Common myeloid progenitor, CD34-positive (primary cell): ENCODE measurements at regions not wholly inside any gene's neighbourhood (a gene's known extent, or its start where the extent isn't known, plus 50 kb on each side); places are given as distances from the start of the nearest gene placed in this dataset.

Experiments
- CTCF ChIA-PET: fragments of 350-600 bp; sonication (Branson Sonifier 250); formaldehyde crosslinking; loops from one replicate; lab custom pipeline; 2021; ENCODE audit warnings: antibody characterized with exemption; lab: Charles Lee
- POLR2A ChIA-PET: fragments of 350-600 bp; sonication (Branson Sonifier 250); formaldehyde crosslinking; loops from one replicate; lab custom pipeline; 2021; ENCODE audit warnings: antibody characterized with exemption; lab: Charles Lee
- DNase-seq, 3 donors: peaks; one replicate each; pipeline versions ENCODE4 v3.0.0 to v3.0.0-alpha.2; 2013
- H3K27ac ChIP-seq, 2 experiments: 1 replicate in 1 of 2; 2 replicates in 1 of 2; pipeline ENCODE4 v1.7.0; 2013; ENCODE audit warnings: inconsistent platforms in 2 of 2, low read length in 2 of 2, mild to moderate bottlenecking in 2 of 2, low read depth in 1 of 2, moderate library complexity in 1 of 2; ENCODE audit not compliant: severe bottlenecking in 2 of 2, insufficient read depth in 1 of 2, poor library complexity in 1 of 2
- H3K27me3 ChIP-seq, 5 experiments: replicated peaks in 2 of 5; 1 replicate in 3 of 5; 2 replicates in 2 of 5; pipeline versions ENCODE4 v1.6.1 to v1.7.0; 2013; ENCODE audit warnings: low read length in 4 of 5, mild to moderate bottlenecking in 2 of 5, moderate library complexity in 2 of 5, inconsistent platforms in 1 of 5; ENCODE audit not compliant: insufficient read depth in 5 of 5, control insufficient read depth in 4 of 5
- H3K36me3 ChIP-seq, 4 experiments: 1 replicate in 2 of 4; 2 replicates in 2 of 4; pipeline versions ENCODE4 v1.6.1 to v1.7.0; 2013; ENCODE audit warnings: low read length in 3 of 4, control low read depth in 1 of 4, mild to moderate bottlenecking in 1 of 4; ENCODE audit not compliant: control insufficient read depth in 4 of 4, insufficient read depth in 4 of 4
- H3K4me1 ChIP-seq, 4 experiments: 1 replicate in 3 of 4; 2 replicates in 1 of 4; pipeline versions ENCODE4 v1.6.1 to v1.7.1; 2013; ENCODE audit warnings: low read length in 3 of 4, mild to moderate bottlenecking in 3 of 4, control low read depth in 1 of 4, inconsistent platforms in 1 of 4, moderate library complexity in 1 of 4; ENCODE audit not compliant: control insufficient read depth in 4 of 4, insufficient read depth in 4 of 4; ENCODE audit errors: control extremely low read depth in 1 of 4
- H3K4me3 ChIP-seq, 7 experiments: 1 replicate in 4 of 7; 2 replicates in 3 of 7; pipeline versions ENCODE4 v1.5.1 to v1.7.0; 2013; ENCODE audit warnings: mild to moderate bottlenecking in 7 of 7, low read length in 6 of 7, moderate library complexity in 6 of 7, inconsistent platforms in 2 of 7, low read depth in 2 of 7, control low read depth in 1 of 7; ENCODE audit not compliant: insufficient read depth in 4 of 7, control insufficient read depth in 1 of 7; ENCODE audit errors: extremely low read depth in 1 of 7
- H3K9me3 ChIP-seq, 5 experiments: 1 replicate in 4 of 5; 2 replicates in 1 of 5; pipeline versions ENCODE4 v1.6.1 to v1.7.1; 2013; ENCODE audit warnings: low read length in 4 of 5, mild to moderate bottlenecking in 2 of 5, inconsistent platforms in 1 of 5, low read depth in 1 of 5, moderate library complexity in 1 of 5; ENCODE audit not compliant: control insufficient read depth in 4 of 5, insufficient read depth in 2 of 5; ENCODE audit errors: control extremely low read depth in 1 of 5
- WGBS: methylation state at CpG from one replicate; pipeline ENCODE4 v1.1.5; 2013; ENCODE audit not compliant: insufficient coverage; 5-methylcytosine and 5-hydroxymethylcytosine counted together

- ChIA-PET POLR2A (no interaction called here), CTCF (interaction anchor here (0.7 to 1.0 kb wide), 6 partner anchors 9 to 582 kb away, joined by 3 to 4 read pairs (median 3); no protein-coding TSS in a partner anchor)
- WGBS = no CpG with 5 or more reads among the region's 4 CpGs
These were observed 256.9 kb downstream of the LRFN2 start for GRCh38 chr6:40330301-40330721.

DNA sequence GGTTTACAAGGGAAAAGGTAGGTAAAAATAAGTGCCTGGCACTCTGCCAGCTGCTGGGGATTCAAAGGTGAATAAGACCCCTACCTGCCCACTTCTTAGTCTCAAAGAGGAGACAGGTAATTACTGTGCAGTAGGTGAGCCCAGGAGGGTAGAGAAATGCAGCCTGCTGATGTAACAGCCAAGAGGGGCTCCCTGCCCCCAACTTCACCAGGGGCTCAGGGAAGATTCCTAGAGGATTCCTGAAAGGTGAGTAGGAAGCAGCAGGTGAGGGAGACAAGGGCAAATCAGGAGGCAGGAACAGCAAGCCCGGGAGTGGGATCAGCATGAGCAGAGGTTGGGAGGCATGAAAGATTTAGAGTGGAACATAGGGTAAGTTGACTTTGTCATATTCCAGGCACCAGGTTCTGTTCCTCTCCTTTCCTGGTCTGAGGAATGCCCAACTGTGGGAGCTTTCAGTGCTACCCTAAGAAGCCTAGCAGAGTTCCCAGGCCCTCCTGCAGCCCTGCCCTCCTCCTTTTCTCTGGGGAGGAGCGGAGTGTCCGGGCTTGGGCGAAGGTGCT lies 258.1 kb downstream of the LRFN2 start:
- H3K36me3 ChIP-seq = no peaks in the 10 kb centered on the region
- no peak overlapping the region for H3K4me3 ChIP-seq
- POLR2A ChIA-PET = no interaction called here
- WGBS = 68% methylated on average over 3 of the region's 4 CpGs
- CTCF ChIA-PET = interaction anchor here (1.1 kb wide), 1 partner anchor 254 kb away, joined by 4 read pairs; no protein-coding TSS in a partner anchor
- H3K27me3 ChIP-seq = peaks cover 0 to 55% (median 16%) of the 10 kb centered on the region in 5 experiments
- H3K4me1 ChIP-seq = no peaks in the 10 kb centered on the region
- DNase-seq = no peak
- no peaks in the 10 kb centered on the region for H3K9me3 ChIP-seq
- no peak overlapping the region for H3K27ac ChIP-seq

More at GRCh38 chr6:40330301-40330721, 256.9 kb downstream of the LRFN2 start:
- peaks cover 0 to 61% (median 19%) of the 10 kb centered on the region in 5 experiments for H3K27me3 ChIP-seq
- H3K36me3 ChIP-seq = no peaks in the 10 kb centered on the region
- H3K4me3 ChIP-seq = no peak overlapping the region
- no peaks in the 10 kb centered on the region for H3K4me1 ChIP-seq
- DNase-seq = no peak
- H3K27ac ChIP-seq = no peak overlapping the region
- H3K9me3 ChIP-seq = no peaks in the 10 kb centered on the region

DNA sequence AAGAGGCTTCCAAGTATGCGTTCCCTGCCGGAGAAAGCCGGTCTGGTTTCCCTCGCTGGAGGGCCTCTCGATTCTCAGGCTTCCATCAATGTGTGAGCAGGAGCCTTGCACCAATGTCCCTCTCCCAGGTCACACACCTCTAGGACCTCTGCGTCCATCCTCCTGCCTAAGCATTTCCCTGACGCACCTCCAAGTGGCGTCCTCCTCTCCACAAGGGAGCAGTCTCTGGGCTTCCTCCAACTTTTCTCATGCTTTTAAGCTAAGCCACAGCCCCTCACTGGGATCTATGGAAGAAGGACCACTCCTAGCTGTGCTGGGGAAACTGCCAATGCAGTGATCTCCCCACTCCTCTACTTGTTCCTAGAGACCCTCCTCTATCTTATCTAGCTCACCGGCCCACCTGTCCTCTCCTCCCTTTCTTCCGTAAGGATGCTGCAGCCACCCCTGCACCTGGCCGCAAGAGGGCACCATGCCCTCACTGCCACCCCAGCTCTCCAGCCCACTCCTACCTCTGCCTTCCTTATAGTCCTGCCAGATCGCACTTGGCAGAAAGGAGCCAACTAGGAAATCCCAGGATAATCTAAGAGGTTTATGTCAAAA lies 258.7 kb downstream of the LRFN2 start:
- 54% methylated on average over 11 of the region's 12 CpGs for WGBS
- Histone ChIP-seq H3K9me3 (no peaks in the 10 kb centered on the region), H3K27ac (no peak overlapping the region), H3K36me3 (no peaks in the 10 kb centered on the region), H3K4me1 (no peaks in the 10 kb centered on the region), H3K27me3 (peaks cover 0 to 53% (median 14%) of the 10 kb centered on the region in 5 experiments), H3K4me3 (no peak overlapping the region)
- CTCF ChIA-PET = interaction anchor here (0.6 to 1.5 kb wide), 4 partner anchors 14 to 259 kb away, joined by 3 to 4 read pairs (median 4); partner anchors contain the start of gene LRFN2
- DNase-seq = peak; percentile 14 to 27 (median 24)
- POLR2A ChIA-PET = no interaction called here

- no peak for DNase-seq
- 91% methylated on average over 3 of the region's 3 CpGs for WGBS
- no peaks in the 10 kb centered on the region for H3K4me1 ChIP-seq
- H3K36me3 ChIP-seq = no peaks in the 10 kb centered on the region
- POLR2A ChIA-PET = no interaction called here
- H3K27me3 ChIP-seq = peaks cover 2 to 49% (median 11%) of the 10 kb centered on the region in 5 experiments
- no peaks in the 10 kb centered on the region for H3K9me3 ChIP-seq
- CTCF ChIA-PET = interaction anchor here (0.7 to 1.5 kb wide), 3 partner anchors 16 to 350 kb away, joined by 3 to 4 read pairs (median 4); partner anchors contain the start of gene LRFN2
- no peak overlapping the region for H3K27ac ChIP-seq
- H3K4me3 ChIP-seq = no peak overlapping the region
These were observed 260.3 kb downstream of the LRFN2 start for GRCh38 chr6:40326714-40327421.

- Histone ChIP-seq H3K27ac (no peak overlapping the region), H3K9me3 (no peaks in the 10 kb centered on the region), H3K4me3 (no peak overlapping the region), H3K36me3 (no peaks in the 10 kb centered on the region), H3K27me3 (peaks cover 2 to 43% (median 11%) of the 10 kb centered on the region in 5 experiments), H3K4me1 (no peaks in the 10 kb centered on the region)
- 60% methylated on average over 3 of the region's 3 CpGs for WGBS
- DNase-seq = no peak
- ChIA-PET CTCF (no interaction called here), POLR2A (no interaction called here)
These were observed 261.4 kb downstream of the LRFN2 start for GRCh38 chr6:40325791-40326190.

GRCh38 chr6:40325041-40325440 lies 262.1 kb downstream of the LRFN2 start:
- Histone ChIP-seq H3K36me3 (no peaks in the 10 kb centered on the region), H3K27me3 (peaks cover 0 to 36% (median 10%) of the 10 kb centered on the region in 5 experiments), H3K4me3 (no peak overlapping the region), H3K9me3 (no peaks in the 10 kb centered on the region), H3K4me1 (no peaks in the 10 kb centered on the region), H3K27ac (no peak overlapping the region)
- no peak for DNase-seq
- WGBS = 70% methylated on average over 2 of the region's 2 CpGs
- CTCF ChIA-PET = interaction anchor here (1.3 to 1.4 kb wide), 2 partner anchors 8 to 12 kb away, joined by 3 read pairs; no protein-coding TSS in a partner anchor
- POLR2A ChIA-PET = no interaction called here
